ENCODE measurements at regions not wholly inside any gene's neighbourhood (a gene's known extent, or its start where the extent isn't known, plus 50 kb on each side); places are given as distances from the start of the nearest gene placed in this dataset.

- TF ChIP-seq CTCF (IDR thresholded peaks at IDR 0.05; ENCODE audit: insufficient read depth, low read depth, low read length) = no peak
- no peak overlapping the region for H3K4me3 ChIP-seq (ENCODE audit: low read depth, low read length)
- CTCF ChIA-PET = interaction anchor here (0.6 to 1.1 kb wide), 3 partner anchors 25 to 121 kb away, joined by 3 read pairs; no protein-coding TSS in a partner anchor
- POLR2A ChIA-PET = no interaction called here
- no peaks in the 10 kb centered on the region for H3K36me3 ChIP-seq (ENCODE audit: control insufficient read depth, insufficient read depth, low read length)
- no peaks in the 10 kb centered on the region for H3K27me3 ChIP-seq (ENCODE audit: control insufficient read depth, insufficient read depth, low read length)
- no peak for DNase-seq (ENCODE audit: low read depth)
Measured at GRCh38 chr5:130992621-130993020, 172.4 kb downstream of the HINT1 start.

- POLR2A ChIA-PET = no interaction called here
- Histone ChIP-seq H3K36me3 (ENCODE audit: control insufficient read depth, insufficient read depth, low read length) (no peaks in the 10 kb centered on the region), H3K27me3 (ENCODE audit: control insufficient read depth, insufficient read depth, low read length) (no peaks in the 10 kb centered on the region), H3K4me3 (ENCODE audit: low read depth, low read length) (no peak overlapping the region)
- TF ChIP-seq CTCF (IDR thresholded peaks at IDR 0.05; ENCODE audit: insufficient read depth, low read depth, low read length) = no peak
- CTCF ChIA-PET = interaction anchor here (0.6 to 1.1 kb wide), 2 partner anchors 47 to 121 kb away, joined by 3 read pairs; no protein-coding TSS in a partner anchor
- DNase-seq (ENCODE audit: low read depth) = peak; percentile 80
Measured at GRCh38 chr5:130992095-130992494, 173.0 kb downstream of the HINT1 start.

GRCh38 chr5:130985776-130986175, 179.3 kb downstream of the HINT1 start:
- no peak for TF ChIP-seq CTCF (IDR thresholded peaks at IDR 0.05; ENCODE audit: insufficient read depth, low read depth, low read length)
- ChIA-PET CTCF (no interaction called here), POLR2A (no interaction called here)
- no peak overlapping the region for H3K4me3 ChIP-seq (ENCODE audit: low read depth, low read length)
- DNase-seq (ENCODE audit: low read depth) = no peak
- no peaks in the 10 kb centered on the region for H3K36me3 ChIP-seq (ENCODE audit: control insufficient read depth, insufficient read depth, low read length)
- H3K27me3 ChIP-seq (ENCODE audit: control insufficient read depth, insufficient read depth, low read length) = no peaks in the 10 kb centered on the region

- POLR2A ChIA-PET = no interaction called here
- CTCF ChIA-PET = no interaction called here
- Histone ChIP-seq H3K4me3 (ENCODE audit: low read depth, low read length) (no peak overlapping the region), H3K27me3 (ENCODE audit: control insufficient read depth, insufficient read depth, low read length) (no peaks in the 10 kb centered on the region), H3K36me3 (ENCODE audit: control insufficient read depth, insufficient read depth, low read length) (no peaks in the 10 kb centered on the region)
- no peak for TF ChIP-seq CTCF (IDR thresholded peaks at IDR 0.05; ENCODE audit: insufficient read depth, low read depth, low read length)
- no peak for DNase-seq (ENCODE audit: low read depth)
Measured at GRCh38 chr5:130981663-130982062, 183.4 kb downstream of the HINT1 start.

GRCh38 chr5:130978475-130978874, 186.6 kb downstream of the HINT1 start:
- POLR2A ChIA-PET = no interaction called here
- no peak overlapping the region for H3K4me3 ChIP-seq (ENCODE audit: low read depth, low read length)
- no peak for DNase-seq (ENCODE audit: low read depth)

More at GRCh38 chr5:130978475-130978874, 186.6 kb downstream of the HINT1 start:
- no peak for TF ChIP-seq CTCF (IDR thresholded peaks at IDR 0.05; ENCODE audit: insufficient read depth, low read depth, low read length)
- H3K36me3 ChIP-seq (ENCODE audit: control insufficient read depth, insufficient read depth, low read length) = no peaks in the 10 kb centered on the region
- no peaks in the 10 kb centered on the region for H3K27me3 ChIP-seq (ENCODE audit: control insufficient read depth, insufficient read depth, low read length)
- CTCF ChIA-PET = no interaction called here
